H1 (cell line): ENCODE measurements at regions not wholly inside any gene's neighbourhood (a gene's known extent, or its start where the extent isn't known, plus 50 kb on each side); places are given as distances from the start of the nearest gene placed in this dataset.

Experiments used
- CTCF ChIA-PET: fragments of 300-600 bp; sonication (Branson Sonifier 250); formaldehyde crosslinking; loops from one replicate; lab custom pipeline; 2021; ENCODE audit not compliant: partially characterized antibody; lab: Charles Lee
- POLR2A ChIA-PET: fragments of 300-600 bp; sonication (Branson Sonifier 250); formaldehyde crosslinking; loops from one replicate; lab custom pipeline; 2021; ENCODE audit warnings: inconsistent platforms; ENCODE audit not compliant: partially characterized antibody; lab: Charles Lee
- DNase-seq, 2 experiments: peaks; one replicate each; pipeline versions ENCODE4 v3.0.0 to v3.0.0-alpha.2; 2010 to 2022; ENCODE audit warnings: low spot score in 2 of 2, low read depth in 1 of 2, mixed read lengths in 1 of 2
- FAIRE-seq: peaks from 2 replicates; lab custom pipeline; 2011; peaks lifted over from hg19 to GRCh38; lab: Jason Lieb, UNC
- H2AFZ ChIP-seq: 2 replicates; pipeline ENCODE4 v1.8.1; 2012; ENCODE audit warnings: low read length, inconsistent platforms
- H2AK5ac ChIP-seq: 2 replicates; pipeline ENCODE4 v1.6.1; 2013; ENCODE audit warnings: low read depth, low read length
- H2BK120ac ChIP-seq: replicated peaks from 2 replicates; pipeline ENCODE3; 2013; ENCODE audit warnings: low read depth, low read length, inconsistent platforms
- H2BK12ac ChIP-seq: 2 replicates; pipeline ENCODE4 v1.6.1; 2013; ENCODE audit warnings: low read depth, low read length
- H2BK15ac ChIP-seq: 2 replicates; pipeline ENCODE4 v1.6.1; 2013; ENCODE audit warnings: low read length
- H2BK20ac ChIP-seq: 2 replicates; pipeline ENCODE4 v1.6.1; 2013; ENCODE audit warnings: low read length
- H2BK5ac ChIP-seq: 2 replicates; pipeline ENCODE4 v1.6.1; 2013; ENCODE audit warnings: low read depth, low read length
- H3K14ac ChIP-seq: 2 replicates; pipeline ENCODE4 v1.6.1; 2013; ENCODE audit warnings: inconsistent platforms; ENCODE audit not compliant: insufficient read length
- H3K18ac ChIP-seq: 2 replicates; pipeline ENCODE4 v1.6.1; 2013; ENCODE audit warnings: low read length; ENCODE audit errors: extremely low read depth
- H3K23ac ChIP-seq: 2 replicates; pipeline ENCODE4 v1.6.1; 2013; ENCODE audit warnings: inconsistent platforms; ENCODE audit not compliant: insufficient read length
- H3K23me2 ChIP-seq: 2 replicates; pipeline ENCODE4 v1.6.1; 2013; ENCODE audit warnings: low read depth, low read length
- H3K27ac ChIP-seq: 2 replicates; pipeline ENCODE4 v1.6.1; 2011; ENCODE audit warnings: low read depth, low read length, inconsistent platforms
- H3K27me3 ChIP-seq, 4 experiments: replicated peaks in 1 of 4; 1 replicate in 1 of 4; 2 replicates in 3 of 4; pipeline versions ENCODE4 v1.6.1 to v1.8.1; 2011 to 2013; ENCODE audit warnings: low read length in 3 of 4, mild to moderate bottlenecking in 3 of 4, inconsistent platforms in 2 of 4, mixed read lengths in 2 of 4, moderate library complexity in 1 of 4; ENCODE audit not compliant: control insufficient read depth in 3 of 4, insufficient read depth in 3 of 4; ENCODE audit errors: extremely low read depth in 1 of 4
- H3K36me3 ChIP-seq, 4 experiments: 2 replicates each; pipeline versions ENCODE4 v1.6.1 to v1.8.1; 2011 to 2013; ENCODE audit warnings: mild to moderate bottlenecking in 4 of 4, low read length in 3 of 4, moderate library complexity in 2 of 4, control low read depth in 1 of 4, inconsistent platforms in 1 of 4; ENCODE audit not compliant: insufficient read depth in 4 of 4, control insufficient read depth in 2 of 4
- H3K4ac ChIP-seq: replicated peaks from 2 replicates; pipeline ENCODE3; 2013; ENCODE audit warnings: low read length, low read depth, mixed read lengths, inconsistent platforms; ENCODE audit not compliant: insufficient read length
- H3K4me1 ChIP-seq, 4 experiments: replicated peaks in 1 of 4; 1 replicate in 1 of 4; 2 replicates in 3 of 4; pipeline versions ENCODE4 v1.6.1 to v1.8.1; 2011 to 2013; ENCODE audit warnings: low read length in 3 of 4, inconsistent platforms in 2 of 4, mixed read lengths in 1 of 4; ENCODE audit not compliant: insufficient read depth in 4 of 4, control insufficient read depth in 3 of 4
- H3K4me2 ChIP-seq, 2 experiments: 2 replicates each; pipeline versions ENCODE4 v1.6.1 to v1.8.1; 2011 to 2013; ENCODE audit warnings: low read depth in 2 of 2, low read length in 2 of 2, control low read depth in 1 of 2, inconsistent platforms in 1 of 2, mild to moderate bottlenecking in 1 of 2; ENCODE audit not compliant: insufficient read depth in 1 of 2
- H3K4me3 ChIP-seq, 4 experiments: fragments of 200-600, 300-600 bp in 1 of 4; sonication (generic), shearing (Covaris generic), sonication (Bioruptor Twin) in 1 of 4; 2 replicates each; pipeline versions ENCODE4 v1.5.1 to v1.8.1; 2011 to 2016; ENCODE audit warnings: low read length in 4 of 4, low read depth in 3 of 4, control low read depth in 2 of 4, inconsistent platforms in 2 of 4, mild to moderate bottlenecking in 2 of 4, mixed read lengths in 1 of 4, moderate library complexity in 1 of 4; ENCODE audit not compliant: insufficient read depth in 2 of 4; ENCODE audit errors: extremely low read depth in 1 of 4
- H3K56ac ChIP-seq: replicated peaks from 2 replicates; pipeline ENCODE3; 2013; ENCODE audit warnings: low read depth, mild to moderate bottlenecking, mixed read lengths, low read length, inconsistent platforms; ENCODE audit not compliant: insufficient read length
- H3K79me1 ChIP-seq: 2 replicates; pipeline ENCODE4 v1.6.1; 2013; ENCODE audit warnings: low read depth, low read length, control low read depth
- H3K79me2 ChIP-seq, 2 experiments: 2 replicates each; pipeline versions ENCODE4 v1.6.1 to v1.8.1; 2012 to 2013; ENCODE audit warnings: low read length in 2 of 2, mild to moderate bottlenecking in 2 of 2, inconsistent platforms in 1 of 2; ENCODE audit not compliant: insufficient read depth in 2 of 2, control insufficient read depth in 1 of 2
- H3K9ac ChIP-seq, 4 experiments: replicated peaks in 1 of 4; 1 replicate in 1 of 4; 2 replicates in 3 of 4; pipeline versions ENCODE4 v1.6.1 to v1.8.1; 2011 to 2013; ENCODE audit warnings: low read depth in 3 of 4, low read length in 3 of 4, control low read depth in 2 of 4, mild to moderate bottlenecking in 2 of 4, moderate library complexity in 2 of 4, inconsistent platforms in 1 of 4; ENCODE audit errors: extremely low read depth in 1 of 4
- H3K9me3 ChIP-seq, 2 experiments: 2 replicates each; pipeline versions ENCODE4 v1.6.1 to v1.8.1; 2012 to 2013; ENCODE audit warnings: mild to moderate bottlenecking in 2 of 2, moderate library complexity in 2 of 2, control low read depth in 1 of 2, inconsistent platforms in 1 of 2, low read depth in 1 of 2, low read length in 1 of 2, mixed read lengths in 1 of 2; ENCODE audit not compliant: insufficient read depth in 2 of 2
- H4K20me1 ChIP-seq, 2 experiments: replicated peaks in 1 of 2; 2 replicates each; pipeline versions ENCODE3 to v1.8.1; 2011 to 2013; ENCODE audit warnings: inconsistent platforms in 2 of 2, low read length in 2 of 2, mild to moderate bottlenecking in 1 of 2; ENCODE audit not compliant: insufficient read depth in 2 of 2, control insufficient read depth in 1 of 2
- H4K5ac ChIP-seq: 2 replicates; pipeline ENCODE4 v1.6.1; 2013; ENCODE audit warnings: low read length, low read depth, mixed read lengths, inconsistent platforms; ENCODE audit not compliant: insufficient read length
- H4K8ac ChIP-seq: 2 replicates; pipeline ENCODE4 v1.8.0; 2013; ENCODE audit warnings: mild to moderate bottlenecking, moderate library complexity, low read length, inconsistent platforms; ENCODE audit not compliant: insufficient read depth; ENCODE audit errors: extremely low read depth
- H4K91ac ChIP-seq: replicated peaks from 2 replicates; pipeline ENCODE3; 2013; ENCODE audit warnings: low read length, mixed read lengths, inconsistent platforms; ENCODE audit not compliant: insufficient read length
- GTF2F1 ChIP-seq: IDR thresholded peaks from 2 replicates; pipeline ENCODE4 v1.6.1; 2012; ENCODE audit warnings: low read depth, low read length, improper control_type of control experiment, borderline replicate concordance
- NANOG ChIP-seq: IDR thresholded peaks from 2 replicates; pipeline ENCODE4 v1.6.1; 2011; ENCODE audit warnings: low read length, low read depth, mild to moderate bottlenecking, inconsistent platforms; ENCODE audit not compliant: insufficient read depth, poor library complexity, severe bottlenecking
- PHF8 ChIP-seq: fragments of 200-600 bp; sonication (generic); conservative IDR thresholded peaks from 2 replicates; pipeline ENCODE4 v1.7.1; 2012; ENCODE audit warnings: low read depth, mild to moderate bottlenecking, inconsistent platforms, low read length, moderate library complexity
- POLR2A ChIP-seq, 2 experiments: IDR thresholded peaks; 1 replicate in 1 of 2; 2 replicates in 1 of 2; pipeline ENCODE4 v1.6.1; 2011; ENCODE audit warnings: low read depth in 2 of 2, low read length in 2 of 2, mild to moderate bottlenecking in 2 of 2; ENCODE audit errors: control extremely low read depth in 1 of 2

DNA sequence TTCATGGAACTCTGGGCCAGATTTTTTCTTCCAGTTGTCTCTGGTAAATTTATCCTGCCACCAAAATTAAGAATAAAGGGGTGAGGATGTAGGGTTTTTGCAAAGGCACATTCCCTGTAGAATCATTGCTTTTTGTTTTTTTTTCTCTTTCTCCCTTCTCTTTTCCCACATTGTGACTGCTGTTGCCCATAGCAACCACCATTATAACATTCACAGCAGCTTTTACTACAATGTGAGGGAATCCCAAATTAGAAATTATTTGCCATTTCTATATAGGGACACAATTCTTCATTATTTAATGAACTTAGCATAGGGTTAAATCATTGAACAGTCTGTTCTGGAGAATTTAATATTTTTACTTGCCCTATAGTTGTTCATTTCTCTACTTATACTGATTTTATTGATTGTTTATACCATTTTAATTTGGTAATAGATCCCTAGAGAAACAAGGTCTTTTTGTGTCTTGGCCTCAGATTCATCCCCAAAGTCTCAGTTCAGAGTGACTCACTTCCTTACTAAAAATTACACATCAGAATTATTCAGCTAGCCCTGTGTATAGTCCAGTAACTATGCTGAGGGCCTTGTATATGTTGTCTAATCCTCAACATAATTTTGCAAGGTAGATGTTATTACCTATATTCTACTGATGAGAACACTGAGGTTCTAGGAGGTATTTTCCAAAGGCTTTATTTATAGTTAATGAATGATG is 80.8 kb upstream of the ANK2 start:
- Histone ChIP-seq H3K4me2 (no peak overlapping the region), H3K79me1 (no peaks in the 10 kb centered on the region), H3K4ac (no peak overlapping the region), H3K9ac (no peak overlapping the region), H2AK5ac (no peak overlapping the region), H2BK20ac (no peak overlapping the region), H3K23ac (no peak overlapping the region), H3K23me2 (no peaks in the 10 kb centered on the region), H4K8ac (no peak overlapping the region), H3K4me1 (no peaks in the 10 kb centered on the region; a peak in 1 of 7 replicates), H2BK5ac (no peak overlapping the region), H2BK120ac (no peak overlapping the region), H3K14ac (no peak overlapping the region), H4K5ac (no peak overlapping the region), H2BK12ac (no peak overlapping the region), H3K79me2 (no peaks in the 10 kb centered on the region), H3K4me3 (no peak overlapping the region), H4K20me1 (no peaks in the 10 kb centered on the region), H2BK15ac (no peak overlapping the region), H4K91ac (no peak overlapping the region), H3K56ac (no peak overlapping the region), H3K27me3 (no peaks in the 10 kb centered on the region), H3K27ac (no peak overlapping the region), H3K18ac (no peak overlapping the region), H3K36me3 (no peaks in the 10 kb centered on the region), H3K9me3 (0 out of 4 replicates have a peak, but pooled peaks cover 0 to 2% of the 10 kb centered on the region in 2 experiments), H2AFZ (no peak overlapping the region)
- ChIA-PET POLR2A (no interaction called here), CTCF (interaction anchor here (1.1 to 1.4 kb wide), 3 partner anchors 22 to 73 kb away, joined by 3 to 5 read pairs (median 3); no protein-coding TSS in a partner anchor)
- DNase-seq (no peak), FAIRE-seq (no peak)
- TF ChIP-seq GTF2F1 (no peak), NANOG (no peak), POLR2A (IDR thresholded peaks at IDR 0.05; ENCODE audit: control extremely low read depth in 1 of 2, low read depth in 2 of 2, low read length in 2 of 2) (no peak), PHF8 (no peak)
